Activated CD4-positive, alpha-beta T cell treated with anti-CD3 and anti-CD28 coated beads, Interleukin-2, amount 10 ng/mL, durations not matched to agents 24 days and 14 days (primary cell): ENCODE measurements at regions not wholly inside any gene's neighbourhood (a gene's known extent, or its start where the extent isn't known, plus 50 kb on each side); places are given as distances from the start of the nearest gene placed in this dataset.
A peak's percentile ranks its signal among the peaks of the same experiment; 100 is the strongest.
"Not testable (repeated sequence)": the region's sequence is repeated elsewhere in the genome, so short reads cannot be mapped to it uniquely, and the experiment has no call there.

Experiments
- DNase-seq: peaks from one replicate; pipeline ENCODE4 v3.0.0; 2022
- H3K27ac Mint-ChIP-seq: one replicate; pipeline ENCODE4 v1.8.0; 2022; ENCODE audit warnings: mild to moderate bottlenecking, mixed read lengths
- H3K27me3 Mint-ChIP-seq: one replicate; pipeline ENCODE4 v1.8.0; 2022; ENCODE audit warnings: mixed read lengths
- H3K36me3 Mint-ChIP-seq: one replicate; pipeline ENCODE4 v1.8.0; 2022; ENCODE audit warnings: low read depth, mild to moderate bottlenecking, mixed read lengths
- H3K4me1 Mint-ChIP-seq: one replicate; pipeline ENCODE4 v1.8.0; 2021; ENCODE audit warnings: mixed read lengths
- H3K4me3 Mint-ChIP-seq: one replicate; pipeline ENCODE4 v1.8.0; 2022; ENCODE audit warnings: mild to moderate bottlenecking, moderate library complexity, mixed read lengths
- H3K9me3 Mint-ChIP-seq: one replicate; pipeline ENCODE4 v1.8.0; 2021; ENCODE audit warnings: mixed read lengths
- intact Hi-C: fragments of 100-400 bp; cut with micrococcal nuclease; formaldehyde crosslinking; loops from one replicate; pipeline ENCODE4 v1.15.1; 2023

- no peak overlapping the region for H3K4me3 Mint-ChIP-seq
- peaks cover 17% of the 10 kb centered on the region for H3K27me3 Mint-ChIP-seq
- no peak overlapping the region for H3K27ac Mint-ChIP-seq
- intact Hi-C loops: loop anchor here (10.0 kb wide), 1 partner anchor 245 kb away; no protein-coding TSS in a partner anchor
- H3K9me3 Mint-ChIP-seq: no peaks in the 10 kb centered on the region
- no peak for DNase-seq
- peaks cover 5% of the 10 kb centered on the region for H3K4me1 Mint-ChIP-seq
- no peaks in the 10 kb centered on the region for H3K36me3 Mint-ChIP-seq
Measured at GRCh38 chr6:100229512-100229911, 235.2 kb downstream of the SIM1 start.

GRCh38 chr6:100228834-100229441 is 234.9 kb upstream of the MCHR2 start:
- H3K27ac Mint-ChIP-seq: no peak overlapping the region
- peaks cover 17% of the 10 kb centered on the region for H3K27me3 Mint-ChIP-seq
- DNase-seq: peak; percentile 76
- H3K36me3 Mint-ChIP-seq: no peaks in the 10 kb centered on the region
- H3K4me3 Mint-ChIP-seq: peak overlapping the region; percentile 77
- intact Hi-C loops: loop anchor here (10.0 kb wide), 1 partner anchor 246 kb away; no protein-coding TSS in a partner anchor
- H3K9me3 Mint-ChIP-seq: no peaks in the 10 kb centered on the region
- peaks cover 5% of the 10 kb centered on the region for H3K4me1 Mint-ChIP-seq

GRCh38 chr6:100228437-100228833 is 234.4 kb upstream of the MCHR2 start:
- H3K36me3 Mint-ChIP-seq: no peaks in the 10 kb centered on the region
- H3K4me3 Mint-ChIP-seq: peak overlapping the region; percentile 77
- intact Hi-C loops: loop anchor here (10.0 kb wide), 1 partner anchor 246 kb away; no protein-coding TSS in a partner anchor
- H3K27me3 Mint-ChIP-seq: peaks cover 17% of the 10 kb centered on the region
- H3K9me3 Mint-ChIP-seq: no peaks in the 10 kb centered on the region
- peak overlapping the region; percentile 37 for H3K27ac Mint-ChIP-seq
- DNase-seq: no peak
- H3K4me1 Mint-ChIP-seq: peaks cover 5% of the 10 kb centered on the region

GRCh38 chr6:100226811-100227210 is 232.8 kb upstream of the MCHR2 start:
- DNase-seq: no peak
- Mint-ChIP-seq H3K27me3 (peaks cover 17% of the 10 kb centered on the region), H3K9me3 (peaks cover 3% of the 10 kb centered on the region), H3K4me3 (no peak overlapping the region), H3K36me3 (no peaks in the 10 kb centered on the region), H3K27ac (no peak overlapping the region), H3K4me1 (peaks cover 5% of the 10 kb centered on the region)
- intact Hi-C loops: loop anchor here (10.0 kb wide), 1 partner anchor 248 kb away; no protein-coding TSS in a partner anchor

- H3K4me1 Mint-ChIP-seq, DNase-seq, H3K4me3 Mint-ChIP-seq, H3K27ac Mint-ChIP-seq, H3K9me3 Mint-ChIP-seq, H3K36me3 Mint-ChIP-seq, H3K27me3 Mint-ChIP-seq: not testable (repeated sequence)
- intact Hi-C loops: loop anchor here (10.0 kb wide), 1 partner anchor 251 kb away; no protein-coding TSS in a partner anchor
Measured at GRCh38 chr6:100223952-100224351, 229.9 kb upstream of the MCHR2 start.

- DNase-seq: no peak
- intact Hi-C loops: loop anchor here (10.0 kb wide), 1 partner anchor 254 kb away; no protein-coding TSS in a partner anchor
Measured at GRCh38 chr6:100220543-100220942, 226.5 kb upstream of the MCHR2 start.

GRCh38 chr6:100217225-100218012 is 223.4 kb upstream of the MCHR2 start:
- H3K36me3 Mint-ChIP-seq: no peaks in the 10 kb centered on the region
- DNase-seq: no peak
- no peaks in the 10 kb centered on the region for H3K4me1 Mint-ChIP-seq
- H3K27ac Mint-ChIP-seq: no peak overlapping the region
- H3K4me3 Mint-ChIP-seq: no peak overlapping the region
- intact Hi-C loops: no loop called here
- no peaks in the 10 kb centered on the region for H3K27me3 Mint-ChIP-seq
- H3K9me3 Mint-ChIP-seq: peaks cover 3% of the 10 kb centered on the region

More at GRCh38 chr6:100220543-100220942, 226.5 kb upstream of the MCHR2 start:
- Mint-ChIP-seq H3K36me3 (no peaks in the 10 kb centered on the region), H3K9me3 (peaks cover 3% of the 10 kb centered on the region), H3K27me3 (no peaks in the 10 kb centered on the region), H3K4me3 (no peak overlapping the region), H3K4me1 (no peaks in the 10 kb centered on the region), H3K27ac (no peak overlapping the region)

GRCh38 chr6:100216760-100217159 is 222.7 kb upstream of the MCHR2 start:
- Mint-ChIP-seq H3K27me3 (no peaks in the 10 kb centered on the region), H3K27ac (no peak overlapping the region), H3K4me3 (no peak overlapping the region), H3K4me1 (no peaks in the 10 kb centered on the region), H3K36me3 (no peaks in the 10 kb centered on the region), H3K9me3 (no peaks in the 10 kb centered on the region)
- intact Hi-C loops: no loop called here
- no peak for DNase-seq

- Mint-ChIP-seq H3K4me3 (no peak overlapping the region), H3K36me3 (no peaks in the 10 kb centered on the region), H3K27ac (no peak overlapping the region), H3K27me3 (no peaks in the 10 kb centered on the region), H3K9me3 (no peaks in the 10 kb centered on the region), H3K4me1 (no peaks in the 10 kb centered on the region)
- intact Hi-C loops: no loop called here
- no peak for DNase-seq
Measured at GRCh38 chr6:100212131-100212530, 218.1 kb upstream of the MCHR2 start.

- Mint-ChIP-seq H3K9me3 (no peaks in the 10 kb centered on the region), H3K4me3 (no peak overlapping the region), H3K4me1 (no peaks in the 10 kb centered on the region), H3K36me3 (no peaks in the 10 kb centered on the region), H3K27ac (no peak overlapping the region), H3K27me3 (no peaks in the 10 kb centered on the region)
- intact Hi-C loops: no loop called here
- no peak for DNase-seq
Measured at GRCh38 chr6:100210137-100211117, 216.4 kb upstream of the MCHR2 start.

- intact Hi-C loops: no loop called here
- no peaks in the 10 kb centered on the region for H3K4me1 Mint-ChIP-seq
- H3K36me3 Mint-ChIP-seq: no peaks in the 10 kb centered on the region
Measured at GRCh38 chr6:100209323-100210136, 215.5 kb upstream of the MCHR2 start.

GRCh38 chr6:100203400-100203799 is 209.4 kb upstream of the MCHR2 start:
- H3K27me3 Mint-ChIP-seq: no peaks in the 10 kb centered on the region
- H3K4me1 Mint-ChIP-seq: no peaks in the 10 kb centered on the region
- H3K4me3 Mint-ChIP-seq: no peak overlapping the region
- no peak for DNase-seq
- intact Hi-C loops: no loop called here
- no peaks in the 10 kb centered on the region for H3K36me3 Mint-ChIP-seq
- H3K9me3 Mint-ChIP-seq: no peaks in the 10 kb centered on the region
- H3K27ac Mint-ChIP-seq: no peak overlapping the region

More at GRCh38 chr6:100209323-100210136, 215.5 kb upstream of the MCHR2 start:
- DNase-seq: no peak
- Mint-ChIP-seq H3K9me3 (no peaks in the 10 kb centered on the region), H3K27ac (no peak overlapping the region), H3K4me3 (no peak overlapping the region), H3K27me3 (no peaks in the 10 kb centered on the region)
